ENCODE measurements at regions not wholly inside any gene's neighbourhood (a gene's known extent, or its start where the extent isn't known, plus 50 kb on each side); places are given as distances from the start of the nearest gene placed in this dataset.

- TF ChIP-seq SP1 (IDR thresholded peaks at IDR 0.05; ENCODE audit: low read depth, low read length) (no peak), CTCF (IDR thresholded peaks at IDR 0.05; ENCODE audit: control extremely low read depth in 1 of 3, insufficient read depth in 1 of 3, low read depth in 1 of 3, low read length in 3 of 3) (no peak), GTF2F1 (IDR thresholded peaks at IDR 0.05; ENCODE audit: borderline replicate concordance, low read depth, low read length) (no peak), MAFK (IDR thresholded peaks at IDR 0.05; ENCODE audit: low read depth, low read length) (no peak), EGR1 (IDR thresholded peaks at IDR 0.05; ENCODE audit: borderline replicate concordance, low read depth, low read length) (no peak), EP300 (IDR thresholded peaks at IDR 0.05; ENCODE audit: borderline replicate concordance in 1 of 2, low read depth in 2 of 2, low read length in 2 of 2) (no peak), MAX (IDR thresholded peaks at IDR 0.05) (no peak), EZH2 (IDR thresholded peaks at IDR 0.05; ENCODE audit: low read depth, low read length, severe bottlenecking) (no peak), CEBPB (IDR thresholded peaks at IDR 0.05; ENCODE audit: low read depth, low read length) (no peak), SRF (IDR thresholded peaks at IDR 0.05; ENCODE audit: low read depth, low read length) (no peak)
Observed at GRCh38 chr17:54046570-54046969, 223.8 kb downstream of the KIF2B start.
